ENCODE measurements at regions not wholly inside any gene's neighbourhood (a gene's known extent, or its start where the extent isn't known, plus 50 kb on each side); places are given as distances from the start of the nearest gene placed in this dataset.

GRCh38 chr9:108720191-108720642 lies 135.6 kb downstream of the ACTL7B start:
- DNase-seq (ENCODE audit: unreplicated experiment), result no peak
- no peak for TF ChIP-seq CTCF (IDR thresholded peaks at IDR 0.05; ENCODE audit: unreplicated experiment)
- H3K4me1 Mint-ChIP-seq (ENCODE audit: insufficient read depth, unreplicated experiment), result peaks cover 6% of the 10 kb centered on the region
- H3K36me3 Mint-ChIP-seq (ENCODE audit: insufficient read depth, unreplicated experiment), result no peaks in the 10 kb centered on the region
- H3K4me3 Mint-ChIP-seq (ENCODE audit: unreplicated experiment), result no peak overlapping the region
- no TSS peak for BruUV-seq (replicated peaks)
- ChIA-PET POLR2A (interaction anchor here (0.7 kb wide), 1 partner anchor 16 kb away, joined by 4 read pairs; no protein-coding TSS in a partner anchor), CTCF (no interaction called here)
- H3K27ac Mint-ChIP-seq (ENCODE audit: low read depth, unreplicated experiment), result no peak overlapping the region
- intact Hi-C loops (cut with micrococcal nuclease), result no loop called here
- H3K9me3 Mint-ChIP-seq (ENCODE audit: unreplicated experiment), result peaks cover 8% of the 10 kb centered on the region
- no peaks in the 10 kb centered on the region for H3K27me3 Mint-ChIP-seq (ENCODE audit: insufficient read depth, unreplicated experiment)

- Mint-ChIP-seq H3K27me3 (ENCODE audit: insufficient read depth, unreplicated experiment) (no peaks in the 10 kb centered on the region), H3K4me3 (ENCODE audit: unreplicated experiment) (no peak overlapping the region), H3K27ac (ENCODE audit: low read depth, unreplicated experiment) (no peak overlapping the region), H3K4me1 (ENCODE audit: insufficient read depth, unreplicated experiment) (no peaks in the 10 kb centered on the region), H3K36me3 (ENCODE audit: insufficient read depth, unreplicated experiment) (no peaks in the 10 kb centered on the region), H3K9me3 (ENCODE audit: unreplicated experiment) (no peaks in the 10 kb centered on the region)
- intact Hi-C loops (cut with micrococcal nuclease), result no loop called here
- TF ChIP-seq CTCF (IDR thresholded peaks at IDR 0.05; ENCODE audit: unreplicated experiment), result no peak
- ChIA-PET CTCF (interaction anchor here (0.5 kb wide), 1 partner anchor 1222 kb away, joined by 4 read pairs; no protein-coding TSS in a partner anchor), POLR2A (interaction anchor here (1.1 kb wide), 1 partner anchor 9 kb away, joined by 3 read pairs; no protein-coding TSS in a partner anchor)
- no TSS peak for BruUV-seq (replicated peaks)
- no peak for DNase-seq (ENCODE audit: unreplicated experiment)
Measured at GRCh38 chr9:108710424-108710823, 145.4 kb downstream of the ACTL7B start.

GRCh38 chr9:108709997-108710396 lies 145.8 kb downstream of the ACTL7B start:
- no peaks in the 10 kb centered on the region for H3K4me1 Mint-ChIP-seq (ENCODE audit: insufficient read depth, unreplicated experiment)
- no peaks in the 10 kb centered on the region for H3K27me3 Mint-ChIP-seq (ENCODE audit: insufficient read depth, unreplicated experiment)
- BruUV-seq (replicated peaks), result no TSS peak

GRCh38 chr9:108709126-108709525 lies 146.7 kb downstream of the ACTL7B start:
- Mint-ChIP-seq H3K36me3 (ENCODE audit: insufficient read depth, unreplicated experiment) (no peaks in the 10 kb centered on the region), H3K27me3 (ENCODE audit: insufficient read depth, unreplicated experiment) (no peaks in the 10 kb centered on the region), H3K9me3 (ENCODE audit: unreplicated experiment) (no peaks in the 10 kb centered on the region), H3K4me3 (ENCODE audit: unreplicated experiment) (no peak overlapping the region), H3K4me1 (ENCODE audit: insufficient read depth, unreplicated experiment) (peaks cover 6% of the 10 kb centered on the region), H3K27ac (ENCODE audit: low read depth, unreplicated experiment) (no peak overlapping the region)
- no peak for TF ChIP-seq CTCF (IDR thresholded peaks at IDR 0.05; ENCODE audit: unreplicated experiment)
- POLR2A ChIA-PET, result interaction anchor here (0.6 kb wide), 2 partner anchors 761 to 822 kb away, joined by 3 read pairs; no protein-coding TSS in a partner anchor
- intact Hi-C loops (cut with micrococcal nuclease), result no loop called here
- DNase-seq (ENCODE audit: unreplicated experiment), result no peak
- no TSS peak for BruUV-seq (replicated peaks)
- CTCF ChIA-PET, result interaction anchor here (0.7 to 0.8 kb wide), 3 partner anchors 37 to 1533 kb away, joined by 3 read pairs; no protein-coding TSS in a partner anchor

More at GRCh38 chr9:108709997-108710396, 145.8 kb downstream of the ACTL7B start:
- H3K4me3 Mint-ChIP-seq (ENCODE audit: unreplicated experiment), result no peak overlapping the region
- H3K9me3 Mint-ChIP-seq (ENCODE audit: unreplicated experiment), result no peaks in the 10 kb centered on the region
- H3K36me3 Mint-ChIP-seq (ENCODE audit: insufficient read depth, unreplicated experiment), result no peaks in the 10 kb centered on the region
- ChIA-PET CTCF (interaction anchor here (0.5 to 0.8 kb wide), 2 partner anchors 1222 to 1226 kb away, joined by 3 to 4 read pairs; no protein-coding TSS in a partner anchor), POLR2A (interaction anchor here (1.1 kb wide), 1 partner anchor 8 kb away, joined by 3 read pairs; no protein-coding TSS in a partner anchor)
- DNase-seq (ENCODE audit: unreplicated experiment), result no peak
- no peak for TF ChIP-seq CTCF (IDR thresholded peaks at IDR 0.05; ENCODE audit: unreplicated experiment)
- intact Hi-C loops (cut with micrococcal nuclease), result no loop called here
- no peak overlapping the region for H3K27ac Mint-ChIP-seq (ENCODE audit: low read depth, unreplicated experiment)
